HepG2 (cell line): ENCODE measurements at regions not wholly inside any gene's neighbourhood (a gene's known extent, or its start where the extent isn't known, plus 50 kb on each side); places are given as distances from the start of the nearest gene placed in this dataset.

Source experiments
- ATAC-seq: fragments of 200-7000 bp; cut with Tn5 transposase; 3 replicates; pipeline ENCODE4 v1.9.1; 2020; ENCODE audit warnings: mild to moderate bottlenecking, moderate library complexity
- BruUV-seq: library from RNA; stranded (reverse); fragments of 400-500 nt; replicated peaks from 2 replicates; lab custom pipeline; 2021; lab: Mats Ljungman, UMichigan
- CTCF ChIA-PET: fragments of 300-600 bp; formaldehyde crosslinking; extraction: SDS; loops from one replicate; lab custom pipeline; 2021; ENCODE audit warnings: low total read pairs, inconsistent platforms, low intra/inter-chr PET ratio; lab: Yijun Ruan, JAX
- POLR2A ChIA-PET: fragments of 350-600 bp; sonication (Branson Sonifier 250); formaldehyde crosslinking; loops from one replicate; lab custom pipeline; 2020; ENCODE audit warnings: antibody characterized with exemption, inconsistent platforms; lab: Yijun Ruan, JAX
- DNase-seq: peaks from one replicate; pipeline ENCODE4 v3.0.0-alpha.2; 2015; ENCODE audit warnings: low spot score
- FAIRE-seq: peaks from 3 replicates; lab custom pipeline; 2011; peaks lifted over from hg19 to GRCh38; lab: Jason Lieb, UNC
- H2AFZ ChIP-seq: one replicate; pipeline ENCODE4 v1.6.1; 2011; ENCODE audit warnings: low read length, inconsistent platforms
- H3K27ac ChIP-seq: fragments of 300-600 bp; 3 replicates; pipeline ENCODE4 v1.8.0; 2011; ENCODE audit warnings: mixed run types, mild to moderate bottlenecking, mixed read lengths, low read length, inconsistent platforms; ENCODE audit not compliant: insufficient read depth; ENCODE audit errors: extremely low read length
- H3K27me3 ChIP-seq, 2 experiments: fragments of 200-600 bp in 1 of 2; 2 replicates in 1 of 2; 3 replicates in 1 of 2; pipeline versions ENCODE4 v1.6.0 to v1.8.0; 2011; ENCODE audit warnings: low read length in 2 of 2, mild to moderate bottlenecking in 2 of 2, moderate library complexity in 2 of 2, inconsistent platforms in 1 of 2; ENCODE audit not compliant: insufficient read depth in 2 of 2, control insufficient read depth in 1 of 2
- H3K36me3 ChIP-seq, 2 experiments: fragments of 200-600 bp in 1 of 2; replicated peaks in 1 of 2; 2 replicates in 1 of 2; 3 replicates in 1 of 2; pipeline versions ENCODE4 v1.5.1 to v1.8.0; 2011; ENCODE audit warnings: low read length in 2 of 2, inconsistent platforms in 1 of 2; ENCODE audit not compliant: insufficient read depth in 2 of 2, control insufficient read depth in 1 of 2
- H3K4me1 ChIP-seq: 2 replicates; pipeline ENCODE4 v1.5.1; 2012; ENCODE audit warnings: low read length, inconsistent platforms; ENCODE audit not compliant: insufficient read depth
- H3K4me2 ChIP-seq: 2 replicates; pipeline ENCODE4 v1.6.0; 2011; ENCODE audit warnings: low read depth, low read length, inconsistent platforms
- H3K4me3 ChIP-seq, 3 experiments: fragments of 200-600 bp in 1 of 3; sonication (generic), shearing (Covaris generic) in 1 of 3; replicated peaks in 1 of 3; 2 replicates each; pipeline ENCODE4 v1.5.1; 2011 to 2016; ENCODE audit warnings: low read length in 3 of 3, inconsistent platforms in 2 of 3, low read depth in 2 of 3, mild to moderate bottlenecking in 2 of 3, control low read depth in 1 of 3, mixed read lengths in 1 of 3; ENCODE audit not compliant: insufficient read depth in 1 of 3
- H3K79me2 ChIP-seq: one replicate; pipeline ENCODE4 v1.6.1; 2011; ENCODE audit warnings: low read length, inconsistent platforms; ENCODE audit not compliant: insufficient read depth
- H3K9ac ChIP-seq: 2 replicates; pipeline ENCODE4 v1.6.0; 2011; ENCODE audit warnings: mild to moderate bottlenecking, low read depth, low read length, inconsistent platforms; ENCODE audit not compliant: insufficient read depth
- H3K9me3 ChIP-seq: 2 replicates; pipeline ENCODE4 v1.5.1; 2012; ENCODE audit warnings: mild to moderate bottlenecking, low read length
- H4K20me1 ChIP-seq: 2 replicates; pipeline ENCODE4 v1.6.0; 2011; ENCODE audit warnings: inconsistent platforms, mild to moderate bottlenecking, low read length, moderate library complexity; ENCODE audit not compliant: insufficient read depth
- AHR ChIP-seq: IDR thresholded peaks from 2 replicates; pipeline ENCODE4 v1.6.1; 2018; ENCODE audit warnings: missing genetic modification reagents, missing compliant biosample characterization
- ARNT ChIP-seq: fragments of 450-650 bp; IDR thresholded peaks from 2 replicates; pipeline ENCODE4 v1.6.1; 2017
- CC2D1A ChIP-seq: sonication (generic); formaldehyde crosslinking; IDR thresholded peaks from 2 replicates; pipeline ENCODE4 v1.8.1; 2023; ENCODE audit warnings: mild to moderate bottlenecking, missing genetic modification reagents
- NFRKB ChIP-seq: fragments of 450-650 bp; IDR thresholded peaks from 2 replicates; pipeline ENCODE4 v1.6.1; 2017
- whole genome bisulfite sequencing: methylation state at CpG from one replicate; pipeline ENCODE4 v1.1.6; 2017; ENCODE audit warnings: low lambda C conversion rate; 5-methylcytosine and 5-hydroxymethylcytosine counted together
- in situ Hi-C: cut with HindIII; loops from 2 replicates; pipeline ENCODE4 v1.10.0; 2017; ENCODE audit warnings: low pct_unique_long_range_greater_than_20kb; ENCODE audit not compliant: extremely low pct_ligation_motif_present
- intact Hi-C: fragments of 100-400 bp; cut with micrococcal nuclease; formaldehyde crosslinking; loops from one replicate; pipeline ENCODE4 v1.10.0; 2022; ENCODE audit not compliant: unreplicated experiment
- TF ChIP-seq, protein P1 (sequence below): sonication (generic); formaldehyde crosslinking; IDR thresholded peaks from 2 replicates; pipeline ENCODE4 v1.4.0; 2020; ENCODE audit warnings: missing genetic modification reagents, borderline replicate concordance

DNA sequence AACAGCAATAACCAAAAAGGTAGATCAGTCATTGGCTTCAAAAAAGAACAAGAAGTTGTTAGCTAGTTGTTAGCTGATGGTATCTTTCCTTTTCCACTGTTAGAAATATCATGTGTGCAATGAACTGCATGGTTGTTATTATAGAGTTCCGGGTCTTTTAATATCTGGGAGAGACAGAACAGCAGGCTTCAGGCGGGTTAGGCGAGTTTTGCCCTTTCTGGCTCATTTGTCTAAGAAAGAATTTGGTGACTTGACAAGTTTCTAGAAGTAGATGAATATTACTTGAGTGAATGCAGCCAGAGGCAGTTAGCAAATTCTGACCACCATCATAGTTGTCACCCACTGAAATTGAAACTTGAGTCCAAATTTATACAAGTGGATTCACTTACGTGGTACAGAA is 88.9 kb upstream of the MID1 start (continued):
- TF ChIP-seq NFRKB (no peak), CC2D1A (CRISPR knock-in tag) (no peak), ARNT (no peak), AHR (CRISPR knock-in tag) (no peak)

- Histone ChIP-seq H3K4me3 (no peak overlapping the region), H3K4me2 (no peak overlapping the region), H2AFZ (no peak overlapping the region), H3K9me3 (no peaks in the 10 kb centered on the region), H3K27me3 (no peaks in the 10 kb centered on the region), H3K36me3 (no peaks in the 10 kb centered on the region), H4K20me1 (no peaks in the 10 kb centered on the region), H3K4me1 (no peaks in the 10 kb centered on the region), H3K79me2 (no peaks in the 10 kb centered on the region), H3K27ac (no peak overlapping the region), H3K9ac (no peak overlapping the region)
- CTCF ChIA-PET = no interaction called here
- no peak for FAIRE-seq
- in situ Hi-C loops (no loop called here), intact Hi-C loops (no loop called here)
- no TSS peak for BruUV-seq
- POLR2A ChIA-PET = no interaction called here
- TF ChIP-seq, protein P1, sequence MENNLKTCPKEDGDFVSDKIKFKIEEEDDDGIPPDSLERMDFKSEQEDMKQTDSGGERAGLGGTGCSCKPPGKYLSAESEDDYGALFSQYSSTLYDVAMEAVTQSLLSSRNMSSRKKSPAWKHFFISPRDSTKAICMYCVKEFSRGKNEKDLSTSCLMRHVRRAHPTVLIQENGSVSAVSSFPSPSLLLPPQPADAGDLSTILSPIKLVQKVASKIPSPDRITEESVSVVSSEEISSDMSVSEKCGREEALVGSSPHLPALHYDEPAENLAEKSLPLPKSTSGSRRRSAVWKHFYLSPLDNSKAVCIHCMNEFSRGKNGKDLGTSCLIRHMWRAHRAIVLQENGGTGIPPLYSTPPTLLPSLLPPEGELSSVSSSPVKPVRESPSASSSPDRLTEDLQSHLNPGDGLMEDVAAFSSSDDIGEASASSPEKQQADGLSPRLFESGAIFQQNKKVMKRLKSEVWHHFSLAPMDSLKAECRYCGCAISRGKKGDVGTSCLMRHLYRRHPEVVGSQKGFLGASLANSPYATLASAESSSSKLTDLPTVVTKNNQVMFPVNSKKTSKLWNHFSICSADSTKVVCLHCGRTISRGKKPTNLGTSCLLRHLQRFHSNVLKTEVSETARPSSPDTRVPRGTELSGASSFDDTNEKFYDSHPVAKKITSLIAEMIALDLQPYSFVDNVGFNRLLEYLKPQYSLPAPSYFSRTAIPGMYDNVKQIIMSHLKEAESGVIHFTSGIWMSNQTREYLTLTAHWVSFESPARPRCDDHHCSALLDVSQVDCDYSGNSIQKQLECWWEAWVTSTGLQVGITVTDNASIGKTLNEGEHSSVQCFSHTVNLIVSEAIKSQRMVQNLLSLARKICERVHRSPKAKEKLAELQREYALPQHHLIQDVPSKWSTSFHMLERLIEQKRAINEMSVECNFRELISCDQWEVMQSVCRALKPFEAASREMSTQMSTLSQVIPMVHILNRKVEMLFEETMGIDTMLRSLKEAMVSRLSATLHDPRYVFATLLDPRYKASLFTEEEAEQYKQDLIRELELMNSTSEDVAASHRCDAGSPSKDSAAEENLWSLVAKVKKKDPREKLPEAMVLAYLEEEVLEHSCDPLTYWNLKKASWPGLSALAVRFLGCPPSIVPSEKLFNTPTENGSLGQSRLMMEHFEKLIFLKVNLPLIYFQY (CRISPR knock-in tag) = no peak
- WGBS = no CpG with 5 or more reads among the region's 5 CpGs
- no peak for ATAC-seq
- no peak for DNase-seq
Measured at GRCh38 chrX:10714531-10714930, 94.1 kb upstream of the MID1 start.
